Daoy (cell line): ENCODE measurements at regions not wholly inside any gene's neighbourhood (a gene's known extent, or its start where the extent isn't known, plus 50 kb on each side); places are given as distances from the start of the nearest gene placed in this dataset.
"Not testable (repeated sequence)": the region's sequence is repeated elsewhere in the genome, so short reads cannot be mapped to it uniquely, and the experiment has no call there.

Experiments used
- DNase-seq: peaks from one replicate; pipeline ENCODE4 v3.0.0-alpha.2; 2015; ENCODE audit warnings: low read depth

DNA sequence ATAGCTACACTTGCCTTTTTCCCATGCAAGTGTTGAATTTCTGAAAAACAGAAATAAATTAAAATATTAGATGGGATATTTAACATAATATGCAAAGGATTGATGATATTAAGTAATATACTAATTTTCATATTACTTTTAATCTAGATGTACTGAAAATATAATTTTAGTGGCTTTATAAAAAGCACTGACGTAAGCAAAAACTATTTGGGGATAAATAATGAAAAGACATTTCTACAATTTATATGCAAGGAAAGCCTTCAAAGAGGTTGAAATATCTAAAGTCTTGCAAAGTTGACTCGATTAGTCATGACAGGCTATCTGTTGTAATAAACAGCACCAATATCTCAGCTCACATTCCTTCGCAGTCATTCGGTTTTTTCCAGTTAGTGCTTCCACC is 94.9 kb upstream of the ABCB5 start:
- no peak for DNase-seq

DNA sequence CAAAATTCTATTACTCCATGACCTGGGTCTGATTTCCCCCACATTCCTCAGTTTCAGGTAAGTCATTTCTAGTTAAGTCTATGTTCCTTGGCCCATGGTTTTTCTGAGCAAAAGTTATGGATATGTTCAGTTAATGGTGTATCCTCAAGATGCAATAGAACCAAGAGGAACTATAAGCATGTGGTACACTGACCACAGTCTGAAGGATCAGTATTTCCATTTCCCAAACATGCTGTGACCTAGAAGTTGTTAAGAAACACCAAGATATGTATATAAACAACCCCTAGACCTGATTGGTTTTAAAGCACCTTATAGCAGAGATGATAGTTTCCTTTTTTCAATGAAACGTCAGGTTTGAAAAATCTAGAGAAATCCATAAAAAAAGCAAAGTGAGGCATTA is 94.2 kb upstream of the ABCB5 start:
- no peak for DNase-seq

- no peak for DNase-seq
Observed at GRCh38 chr7:20529260-20529659, 86.2 kb upstream of the ABCB5 start.

- peak; percentile 43 for DNase-seq
Observed at GRCh38 chr7:20532890-20533289, 82.6 kb upstream of the ABCB5 start.

GRCh38 chr7:20534543-20534942 is 80.9 kb upstream of the ABCB5 start:
- DNase-seq, result no peak

DNA sequence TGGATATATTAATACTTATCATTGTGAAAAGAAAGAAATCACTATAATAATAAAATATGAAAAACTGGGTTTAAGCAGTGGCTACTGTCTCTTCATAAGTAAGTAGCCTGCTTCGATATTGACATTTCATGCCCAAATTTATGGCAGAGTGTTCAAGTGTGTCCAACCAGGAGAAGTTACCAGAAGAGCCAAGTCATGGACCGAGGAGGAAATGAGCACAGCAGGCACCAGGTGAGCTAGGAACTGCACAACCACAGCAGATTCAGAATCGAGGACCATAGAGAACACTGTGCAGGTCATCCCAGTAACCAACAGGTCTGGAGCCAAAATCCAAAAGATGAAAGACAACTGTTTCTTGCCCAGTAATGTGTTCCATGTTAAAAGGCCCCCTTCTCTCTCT is 79.9 kb upstream of the ABCB5 start:
- no peak for DNase-seq

DNA sequence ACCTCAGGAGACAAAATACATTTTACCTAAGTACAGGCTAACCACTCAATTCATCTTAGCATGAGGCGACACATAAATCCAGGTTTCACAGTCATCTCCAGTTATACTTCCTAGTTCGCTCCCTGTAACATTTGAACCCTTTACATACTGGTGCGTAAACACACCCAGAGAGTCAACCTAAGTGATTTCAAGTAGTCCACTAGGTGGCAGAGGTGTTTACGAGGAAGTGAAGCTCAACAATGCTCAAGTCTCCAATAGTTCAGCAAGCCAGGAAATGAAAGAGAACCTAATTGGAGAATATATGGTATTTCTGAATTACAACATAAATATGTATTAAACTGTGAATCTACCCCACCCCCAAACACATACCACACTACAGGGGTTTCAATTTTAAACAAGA is 76.3 kb upstream of the ABCB5 start:
- DNase-seq, result peak; percentile 43

DNA sequence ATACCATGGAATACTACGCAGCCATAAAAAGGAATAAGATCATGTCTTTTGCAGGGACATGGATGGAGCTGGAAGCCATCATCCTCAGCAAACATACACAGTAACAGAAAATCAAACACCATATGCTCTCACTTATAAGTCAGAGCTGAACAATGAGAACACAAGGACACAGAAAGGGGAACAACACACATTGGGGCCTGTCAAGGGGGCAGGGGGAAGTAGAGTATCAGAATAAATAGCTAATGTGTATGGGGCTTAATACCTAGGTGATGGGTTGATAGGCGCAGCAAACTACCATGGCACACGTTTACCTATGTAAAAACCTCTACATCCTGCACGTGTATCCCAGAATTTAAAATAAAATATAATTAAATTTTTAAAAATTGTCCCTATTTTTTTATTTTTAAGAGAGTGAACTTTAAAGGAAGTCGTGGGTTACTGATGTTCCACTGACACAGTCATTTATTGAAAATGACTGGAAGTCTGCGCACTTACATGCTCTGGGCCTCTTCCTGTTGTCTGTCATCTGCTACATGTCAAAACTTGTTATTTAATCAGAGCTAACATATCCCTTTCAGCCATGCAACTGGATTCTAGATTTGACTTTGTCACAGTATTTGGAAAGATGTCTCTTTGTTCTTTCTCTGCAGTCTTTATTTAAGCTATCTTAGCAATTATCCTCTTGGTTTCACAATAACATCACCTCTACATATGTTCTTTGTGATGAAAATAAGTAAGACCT is 73.7 kb upstream of the ABCB5 start:
- no peak for DNase-seq

GRCh38 chr7:20542594-20542993 is 72.9 kb upstream of the ABCB5 start:
- no peak for DNase-seq

DNA sequence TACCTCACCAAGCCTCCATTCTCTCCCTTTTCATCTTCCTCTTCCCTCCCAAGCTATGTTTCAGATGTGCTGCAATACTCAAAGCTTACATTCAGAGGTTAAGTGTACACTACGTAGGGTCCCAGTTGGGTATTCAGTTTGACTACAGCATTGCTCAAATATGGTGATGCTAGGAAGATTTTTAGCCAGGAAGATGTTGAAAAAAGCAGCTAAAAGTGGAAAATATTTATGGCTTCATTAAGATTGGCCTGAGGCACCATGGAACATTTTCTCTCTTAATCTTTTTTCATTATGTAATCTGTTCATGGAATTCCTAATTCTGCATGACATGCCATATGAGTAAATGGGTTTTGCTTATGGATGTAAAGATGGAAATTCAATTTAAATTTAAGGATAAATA is 72.0 kb upstream of the ABCB5 start:
- no peak for DNase-seq

DNA sequence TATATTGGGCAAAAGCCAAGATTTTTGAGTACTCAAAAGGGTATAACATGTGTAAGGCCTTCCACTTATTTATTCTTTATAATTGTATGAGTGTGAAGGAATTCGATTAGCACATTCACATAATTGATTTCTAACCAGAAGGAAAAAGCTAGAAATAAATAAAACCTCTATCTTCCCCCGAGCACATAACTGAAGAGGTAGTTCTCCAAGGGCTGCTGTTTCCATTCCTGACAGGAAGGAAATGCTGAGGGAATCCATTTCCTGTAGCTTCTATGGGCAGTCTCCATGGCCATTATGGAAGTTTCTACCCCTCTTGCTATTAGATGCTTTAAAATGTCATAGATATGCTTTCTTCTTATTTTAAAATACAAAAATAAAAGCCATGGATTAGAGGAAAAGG is 70.5 kb upstream of the ABCB5 start:
- DNase-seq, result no peak

- DNase-seq, result not testable (repeated sequence)
Observed at GRCh38 chr7:20546958-20547357, 68.5 kb upstream of the ABCB5 start.

DNA sequence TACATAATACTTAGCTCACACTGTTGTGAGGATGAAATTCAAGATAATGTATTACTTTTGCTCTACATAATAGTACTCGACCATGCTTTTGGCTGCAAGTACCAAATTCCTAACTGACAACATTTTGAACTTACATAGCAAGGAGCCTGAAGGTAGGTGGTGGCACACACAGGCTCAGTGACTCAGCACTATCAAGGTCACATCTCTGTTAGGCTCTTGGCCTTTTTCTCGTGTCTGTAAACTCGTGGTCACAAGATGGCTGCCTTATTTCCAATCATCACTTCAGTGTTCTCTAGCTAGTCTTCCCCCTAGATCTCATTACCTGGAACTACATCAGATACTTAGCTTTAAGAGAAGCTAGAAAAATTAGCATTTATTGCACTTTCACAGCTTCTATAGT is 61.4 kb upstream of the ABCB5 start:
- DNase-seq, result no peak

- DNase-seq, result no peak
Observed at GRCh38 chr7:20556091-20556490, 59.4 kb upstream of the ABCB5 start.

GRCh38 chr7:20557116-20557515 is 58.4 kb upstream of the ABCB5 start:
- no peak for DNase-seq

GRCh38 chr7:20558963-20559716 is 56.3 kb upstream of the ABCB5 start:
- DNase-seq, result no peak

DNA sequence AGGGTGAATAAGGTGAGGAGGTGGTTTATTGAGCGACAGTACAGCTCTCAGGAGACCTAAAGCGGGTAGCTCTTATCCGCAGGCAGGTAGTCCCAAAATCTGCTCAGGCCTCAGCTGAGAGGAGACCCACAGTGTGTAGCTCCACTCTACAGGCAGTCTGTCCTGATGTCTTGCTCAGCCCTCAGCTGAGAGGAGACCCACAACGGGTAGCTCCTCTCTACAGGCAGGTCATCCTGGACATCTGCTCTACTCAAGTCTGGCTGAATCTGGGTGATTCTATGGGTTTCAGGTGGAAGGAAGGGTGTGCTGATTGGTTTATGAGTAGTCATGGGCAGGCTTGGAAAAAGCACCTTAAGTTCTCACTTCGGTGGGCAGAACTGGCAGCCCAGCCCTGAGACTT is 55.6 kb upstream of the ABCB5 start:
- DNase-seq, result no peak

GRCh38 chr7:20560325-20561180 is 54.9 kb upstream of the ABCB5 start:
- no peak for DNase-seq

DNA sequence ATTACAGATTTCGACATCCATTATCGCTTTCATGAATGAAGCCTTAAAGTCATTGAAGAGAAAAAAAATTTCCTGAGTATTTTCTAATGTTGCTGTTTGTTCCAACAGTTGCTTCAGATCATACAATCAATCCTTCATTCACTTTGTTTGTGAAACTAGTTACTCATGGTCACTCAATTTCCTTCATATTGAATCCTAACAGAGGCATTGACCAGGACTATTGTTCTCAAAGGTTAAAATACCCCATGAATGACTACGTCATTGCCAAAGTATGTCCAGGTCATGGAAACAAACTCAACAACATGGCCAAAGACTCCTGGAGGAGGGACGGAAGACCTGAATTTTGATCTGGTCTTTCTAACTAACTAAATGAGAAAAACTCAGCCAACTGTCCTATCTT is 54.0 kb upstream of the ABCB5 start:
- DNase-seq, result no peak

- DNase-seq, result no peak
Observed at GRCh38 chr7:20561908-20562307, 53.6 kb upstream of the ABCB5 start.

DNA sequence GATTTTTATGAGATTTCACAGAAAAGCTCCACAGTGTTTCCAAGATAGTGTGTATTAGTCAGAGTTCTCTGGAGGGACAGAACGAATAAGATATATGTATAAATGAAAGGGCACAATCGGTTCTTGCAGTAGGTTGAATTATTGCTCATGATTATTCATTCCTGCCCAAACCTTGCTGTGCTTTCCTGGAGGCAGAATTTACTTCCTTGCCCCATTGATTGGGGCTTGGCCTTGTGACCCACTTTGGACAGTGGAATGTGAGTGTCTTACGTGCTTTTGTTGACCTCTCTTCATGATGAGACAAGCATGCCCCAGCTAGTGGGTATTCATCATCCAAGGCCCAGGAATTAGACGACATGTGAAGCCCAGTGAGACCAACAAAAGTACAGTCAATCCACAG is 53.0 kb upstream of the ABCB5 start:
- no peak for DNase-seq
